GM04503 (cell line): ENCODE measurements at regions not wholly inside any gene's neighbourhood (a gene's known extent, or its start where the extent isn't known, plus 50 kb on each side); places are given as distances from the start of the nearest gene placed in this dataset.

Experiments used
- DNase-seq: peaks from one replicate; pipeline ENCODE4 v3.0.0-alpha.2; 2012; ENCODE audit warnings: low read depth

DNA sequence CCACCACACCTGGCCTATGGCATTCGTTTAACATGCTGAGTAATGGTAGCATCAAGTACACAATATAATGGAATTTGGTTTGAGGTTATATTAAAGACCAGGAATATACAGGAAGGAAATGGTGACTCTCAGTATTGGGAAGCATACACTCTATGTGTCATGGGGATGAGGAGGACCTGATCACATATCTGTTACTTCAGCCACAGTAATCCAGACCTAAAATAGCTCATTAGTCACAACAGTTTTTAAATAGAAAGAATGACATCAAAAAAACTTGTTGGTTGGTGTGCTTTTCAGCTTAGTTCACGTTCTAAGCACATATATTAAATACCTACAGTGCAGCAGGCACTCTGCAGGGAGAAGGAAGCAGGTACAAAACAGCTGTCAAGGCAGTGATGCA lies 52.5 kb upstream of the ATP2C1 start:
- no peak for DNase-seq

DNA sequence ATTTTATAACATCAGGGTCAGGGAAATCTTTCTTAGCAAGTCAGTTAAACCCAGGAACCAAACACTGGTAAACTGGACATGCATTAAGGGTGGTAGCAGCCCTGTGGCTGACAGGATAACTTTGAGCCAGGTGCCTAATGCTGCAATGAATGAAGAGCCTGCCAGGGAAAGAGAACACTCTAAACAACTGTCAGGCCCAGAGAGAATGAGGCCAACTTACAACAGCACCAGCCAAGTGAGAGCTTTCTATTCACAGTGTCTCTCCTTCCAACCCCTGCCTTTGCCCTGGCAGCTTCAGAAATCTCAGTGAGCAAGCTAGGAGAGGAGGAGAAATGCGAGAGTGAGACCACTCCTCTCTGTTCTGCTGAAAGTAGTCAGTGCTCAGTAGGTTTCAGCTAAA lies 50.4 kb upstream of the ATP2C1 start:
- no peak for DNase-seq
